ENCODE measurements at regions not wholly inside any gene's neighbourhood (a gene's known extent, or its start where the extent isn't known, plus 50 kb on each side); places are given as distances from the start of the nearest gene placed in this dataset.

DNA sequence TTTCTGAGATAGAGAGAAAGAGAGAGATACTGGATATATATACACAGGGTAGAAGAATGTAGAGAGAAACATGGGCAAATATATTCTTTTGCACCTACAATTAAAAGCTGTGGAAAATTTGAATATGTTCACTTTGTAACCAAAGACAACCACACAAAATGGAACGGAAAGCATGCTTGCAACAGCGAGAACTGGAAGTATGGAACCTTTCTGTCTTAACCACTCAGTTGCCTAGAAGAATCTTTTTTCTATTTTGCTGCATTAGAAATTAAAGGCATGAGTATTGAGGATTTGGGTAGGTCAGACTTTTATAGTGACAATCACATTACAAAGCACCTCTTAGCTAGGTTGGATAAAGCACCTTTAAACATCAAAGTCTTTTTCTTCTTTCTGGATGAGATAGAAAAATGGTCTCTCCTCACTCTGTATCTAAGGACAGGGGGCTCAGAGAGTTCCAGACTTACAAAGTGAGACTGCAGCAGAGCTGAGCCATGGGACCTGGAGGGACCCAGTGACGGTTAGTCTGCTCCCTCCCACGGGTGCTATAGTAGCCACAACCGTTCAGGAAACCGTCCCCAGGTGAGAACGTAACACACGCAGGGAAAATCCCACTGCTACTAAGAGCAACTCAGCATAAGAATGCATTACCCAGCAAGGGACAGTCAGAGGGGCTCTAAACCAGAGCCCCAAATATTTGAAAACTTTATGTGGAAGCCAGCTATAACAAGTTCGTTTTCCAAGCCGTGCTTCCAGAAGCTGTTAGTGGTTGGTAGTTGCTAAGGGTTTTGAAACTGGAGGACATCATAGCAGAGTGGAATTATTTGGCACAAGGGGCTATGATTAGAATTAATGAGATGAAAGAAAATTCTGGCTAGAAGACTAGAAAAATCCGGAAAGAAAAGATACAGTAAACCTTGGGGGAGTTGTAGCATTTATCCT is 97.1 kb downstream of the DAD1 start:
- TF ChIP-seq CTCF (IDR thresholded peaks at IDR 0.05) (no peak), POLR2A (IDR thresholded peaks at IDR 0.05) (no peak)
